ENCODE measurements at regions not wholly inside any gene's neighbourhood (a gene's known extent, or its start where the extent isn't known, plus 50 kb on each side); places are given as distances from the start of the nearest gene placed in this dataset.

- TF ChIP-seq CTCF (IDR thresholded peaks at IDR 0.05; ENCODE audit: low read length) (no peak), EZH2 (IDR thresholded peaks at IDR 0.05; ENCODE audit: borderline replicate concordance, low read length) (no peak)
- H3K79me2 ChIP-seq (ENCODE audit: insufficient read depth, low read length), result no peaks in the 10 kb centered on the region
Observed at GRCh38 chr7:136087881-136088280, 110.7 kb upstream of the MTPN start.

GRCh38 chr7:136086712-136087111 lies 109.6 kb upstream of the MTPN start:
- H4K20me1 ChIP-seq (ENCODE audit: insufficient read depth, low read length), result no peaks in the 10 kb centered on the region
- H3K4me1 ChIP-seq (ENCODE audit: insufficient read depth, low read length, severe bottlenecking), result no peaks in the 10 kb centered on the region
- TF ChIP-seq EZH2 (IDR thresholded peaks at IDR 0.05; ENCODE audit: borderline replicate concordance, low read length) (no peak), CTCF (IDR thresholded peaks at IDR 0.05; ENCODE audit: low read length) (no peak)
- no peaks in the 10 kb centered on the region for H3F3A ChIP-seq (ENCODE audit: insufficient read depth, low read length)
- H3K36me3 ChIP-seq (ENCODE audit: insufficient read depth, low read length), result no peaks in the 10 kb centered on the region
- H3K9ac ChIP-seq (ENCODE audit: low read length), result no peak overlapping the region
- no peaks in the 10 kb centered on the region for H3K27me3 ChIP-seq (ENCODE audit: insufficient read depth, low read length)
- peak overlapping the region; percentile 22; the same call in 1 of the 2 replicates for H2AFZ ChIP-seq (ENCODE audit: low read length)
- H3K9me3 ChIP-seq (ENCODE audit: low read length), result no peaks in the 10 kb centered on the region
- no peaks in the 10 kb centered on the region for H3K9me2 ChIP-seq (ENCODE audit: low read depth, low read length)
- H3K4me3 ChIP-seq (ENCODE audit: low read depth, low read length, poor library complexity, severe bottlenecking), result peak overlapping the region; percentile 17
- no peak overlapping the region for H3K27ac ChIP-seq (ENCODE audit: low read depth, low read length, poor library complexity, severe bottlenecking)
- H3K4me2 ChIP-seq (ENCODE audit: low read length), result peak overlapping the region; percentile 27
- no peaks in the 10 kb centered on the region for H3K79me2 ChIP-seq (ENCODE audit: insufficient read depth, low read length)

More at GRCh38 chr7:136087881-136088280, 110.7 kb upstream of the MTPN start:
- Histone ChIP-seq H3K27ac (ENCODE audit: low read depth, low read length, poor library complexity, severe bottlenecking) (no peak overlapping the region), H3K9ac (ENCODE audit: low read length) (no peak overlapping the region), H3K9me2 (ENCODE audit: low read depth, low read length) (no peaks in the 10 kb centered on the region), H3F3A (ENCODE audit: insufficient read depth, low read length) (no peaks in the 10 kb centered on the region), H3K4me3 (ENCODE audit: low read depth, low read length, poor library complexity, severe bottlenecking) (no peak overlapping the region), H4K20me1 (ENCODE audit: insufficient read depth, low read length) (no peaks in the 10 kb centered on the region), H3K27me3 (ENCODE audit: insufficient read depth, low read length) (no peaks in the 10 kb centered on the region), H3K9me3 (ENCODE audit: low read length) (no peaks in the 10 kb centered on the region), H2AFZ (ENCODE audit: low read length) (no peak overlapping the region), H3K4me1 (ENCODE audit: insufficient read depth, low read length, severe bottlenecking) (no peaks in the 10 kb centered on the region), H3K36me3 (ENCODE audit: insufficient read depth, low read length) (no peaks in the 10 kb centered on the region), H3K4me2 (ENCODE audit: low read length) (no peak overlapping the region)

GRCh38 chr7:136079934-136080333 lies 102.8 kb upstream of the MTPN start:
- H3K4me2 ChIP-seq (ENCODE audit: low read length), result no peak overlapping the region
- no peaks in the 10 kb centered on the region for H3K9me3 ChIP-seq (ENCODE audit: low read length)
- H3K4me1 ChIP-seq (ENCODE audit: insufficient read depth, low read length, severe bottlenecking), result no peaks in the 10 kb centered on the region
- H3K4me3 ChIP-seq (ENCODE audit: low read depth, low read length, poor library complexity, severe bottlenecking), result no peak overlapping the region
- H3F3A ChIP-seq (ENCODE audit: insufficient read depth, low read length), result no peaks in the 10 kb centered on the region
- H3K9me2 ChIP-seq (ENCODE audit: low read depth, low read length), result no peaks in the 10 kb centered on the region
- H2AFZ ChIP-seq (ENCODE audit: low read length), result no peak overlapping the region
- no peaks in the 10 kb centered on the region for H3K27me3 ChIP-seq (ENCODE audit: insufficient read depth, low read length)
- H3K36me3 ChIP-seq (ENCODE audit: insufficient read depth, low read length), result no peaks in the 10 kb centered on the region
- no peaks in the 10 kb centered on the region for H3K79me2 ChIP-seq (ENCODE audit: insufficient read depth, low read length)
- TF ChIP-seq EZH2 (IDR thresholded peaks at IDR 0.05; ENCODE audit: borderline replicate concordance, low read length) (no peak), CTCF (IDR thresholded peaks at IDR 0.05; ENCODE audit: low read length) (no peak)
- no peak overlapping the region for H3K9ac ChIP-seq (ENCODE audit: low read length)
- H4K20me1 ChIP-seq (ENCODE audit: insufficient read depth, low read length), result no peaks in the 10 kb centered on the region
- H3K27ac ChIP-seq (ENCODE audit: low read depth, low read length, poor library complexity, severe bottlenecking), result no peak overlapping the region

Data from OCI-LY1 (cell line).